ENCODE measurements at regions not wholly inside any gene's neighbourhood (a gene's known extent, or its start where the extent isn't known, plus 50 kb on each side); places are given as distances from the start of the nearest gene placed in this dataset.

- Histone ChIP-seq H3K4me1 (no peaks in the 10 kb centered on the region), H3K27ac (no peak overlapping the region), H3K4me3 (no peak overlapping the region), H3K9me3 (no peaks in the 10 kb centered on the region), H3K36me3 (ENCODE audit: insufficient read depth in 1 of 2, low read depth in 1 of 2) (no peaks in the 10 kb centered on the region), H3K27me3 (ENCODE audit: insufficient read depth in 3 of 3, low read length in 2 of 3) (no peaks in the 10 kb centered on the region)
- no peak for DNase-seq
- intact Hi-C loops (cut with DNase I), result no loop called here
- WGBS, 3 donors, result 74 to 78% (median 77%) methylated on average over 5 of the region's 5 CpGs
- ATAC-seq, result no peak
- no peak for TF ChIP-seq CTCF (IDR thresholded peaks at IDR 0.05)
Observed at GRCh38 chr4:57492251-57492878, 382.2 kb upstream of the IGFBP7 start.

- Histone ChIP-seq H3K4me1 (no peaks in the 10 kb centered on the region), H3K27me3 (ENCODE audit: insufficient read depth in 3 of 3, low read length in 2 of 3) (no peaks in the 10 kb centered on the region), H3K4me3 (no peak overlapping the region), H3K9me3 (no peaks in the 10 kb centered on the region), H3K27ac (no peak overlapping the region), H3K36me3 (ENCODE audit: insufficient read depth in 1 of 2, low read depth in 1 of 2) (no peaks in the 10 kb centered on the region)
- 79 to 87% (median 80%) methylated on average over 3 of the region's 3 CpGs for WGBS, 3 donors
- no peak for TF ChIP-seq CTCF (IDR thresholded peaks at IDR 0.05)
- no peak for DNase-seq
- no peak for ATAC-seq
- intact Hi-C loops (cut with DNase I), result no loop called here
Observed at GRCh38 chr4:57491388-57491787, 381.2 kb upstream of the IGFBP7 start.

- no peak for TF ChIP-seq CTCF (IDR thresholded peaks at IDR 0.05)
- intact Hi-C loops (cut with DNase I), result no loop called here
- Histone ChIP-seq H3K4me3 (no peak overlapping the region), H3K9me3 (no peaks in the 10 kb centered on the region), H3K27ac (no peak overlapping the region), H3K27me3 (ENCODE audit: insufficient read depth in 3 of 3, low read length in 2 of 3) (no peaks in the 10 kb centered on the region), H3K4me1 (no peaks in the 10 kb centered on the region), H3K36me3 (ENCODE audit: insufficient read depth in 1 of 2, low read depth in 1 of 2) (no peaks in the 10 kb centered on the region)
- DNase-seq, result no peak
- WGBS, 3 donors, result 51 to 58% (median 56%) methylated on average over 4 of the region's 4 CpGs
- no peak for ATAC-seq
Observed at GRCh38 chr4:57490520-57491255, 380.5 kb upstream of the IGFBP7 start.

GRCh38 chr4:57488366-57489162 is 378.4 kb upstream of the IGFBP7 start:
- Histone ChIP-seq H3K36me3 (ENCODE audit: insufficient read depth in 1 of 2, low read depth in 1 of 2) (no peaks in the 10 kb centered on the region), H3K27ac (no peak overlapping the region), H3K4me1 (no peaks in the 10 kb centered on the region), H3K4me3 (no peak overlapping the region), H3K9me3 (no peaks in the 10 kb centered on the region), H3K27me3 (ENCODE audit: insufficient read depth in 3 of 3, low read length in 2 of 3) (no peaks in the 10 kb centered on the region)
- ATAC-seq (no peak), DNase-seq (no peak)
- 46 to 52% (median 47%) methylated on average over 3 of the region's 3 CpGs for WGBS, 3 donors
- intact Hi-C loops (cut with DNase I), result no loop called here
- TF ChIP-seq CTCF (IDR thresholded peaks at IDR 0.05), result no peak

All from psoas muscle (tissue), 7 donors.